HUES64 (cell line): ENCODE measurements at regions not wholly inside any gene's neighbourhood (a gene's known extent, or its start where the extent isn't known, plus 50 kb on each side); places are given as distances from the start of the nearest gene placed in this dataset.

ENCODE experiments used
- H3K27ac ChIP-seq: 2 replicates; pipeline ENCODE4 v1.7.0; 2013; ENCODE audit warnings: low read depth, low read length, inconsistent platforms
- H3K27me3 ChIP-seq: 2 replicates; pipeline ENCODE4 v1.6.1; 2013; ENCODE audit warnings: mild to moderate bottlenecking, low read length; ENCODE audit not compliant: insufficient read depth
- H3K36me3 ChIP-seq: 2 replicates; pipeline ENCODE4 v1.6.1; 2013; ENCODE audit warnings: mild to moderate bottlenecking, low read length; ENCODE audit not compliant: insufficient read depth
- H3K4me1 ChIP-seq: 2 replicates; pipeline ENCODE4 v1.6.1; 2013; ENCODE audit warnings: mild to moderate bottlenecking, low read length, moderate library complexity; ENCODE audit not compliant: insufficient read depth
- H3K4me3 ChIP-seq: 2 replicates; pipeline ENCODE4 v1.5.1; 2013; ENCODE audit warnings: mild to moderate bottlenecking, low read length, moderate library complexity
- H3K9ac ChIP-seq: 2 replicates; pipeline ENCODE4 v1.6.1; 2013; ENCODE audit warnings: mild to moderate bottlenecking, low read depth, low read length
- H3K9me3 ChIP-seq: 2 replicates; pipeline ENCODE4 v1.6.1; 2013; ENCODE audit warnings: low read depth, low read length; ENCODE audit not compliant: insufficient read depth
- WGBS: fragments of 150-250, 120-280 bp; methylation state at CpG from one replicate; pipeline ENCODE4 v1.1.7; 2013; ENCODE audit warnings: missing lambda C conversion rate; 5-methylcytosine and 5-hydroxymethylcytosine counted together

- H3K27me3 ChIP-seq, result no peaks in the 10 kb centered on the region; the same call in 1 of the 2 replicates
- H3K4me1 ChIP-seq, result peaks cover 18% of the 10 kb centered on the region
- 67% methylated on average over 2 of the region's 2 CpGs for WGBS
- H3K27ac ChIP-seq, result no peak overlapping the region
- no peak overlapping the region for H3K9ac ChIP-seq
- no peak overlapping the region for H3K4me3 ChIP-seq
- no peaks in the 10 kb centered on the region for H3K9me3 ChIP-seq
- H3K36me3 ChIP-seq, result no peaks in the 10 kb centered on the region
Measured at GRCh38 chr4:151911970-151912369, 151.2 kb upstream of the GATB start.

DNA sequence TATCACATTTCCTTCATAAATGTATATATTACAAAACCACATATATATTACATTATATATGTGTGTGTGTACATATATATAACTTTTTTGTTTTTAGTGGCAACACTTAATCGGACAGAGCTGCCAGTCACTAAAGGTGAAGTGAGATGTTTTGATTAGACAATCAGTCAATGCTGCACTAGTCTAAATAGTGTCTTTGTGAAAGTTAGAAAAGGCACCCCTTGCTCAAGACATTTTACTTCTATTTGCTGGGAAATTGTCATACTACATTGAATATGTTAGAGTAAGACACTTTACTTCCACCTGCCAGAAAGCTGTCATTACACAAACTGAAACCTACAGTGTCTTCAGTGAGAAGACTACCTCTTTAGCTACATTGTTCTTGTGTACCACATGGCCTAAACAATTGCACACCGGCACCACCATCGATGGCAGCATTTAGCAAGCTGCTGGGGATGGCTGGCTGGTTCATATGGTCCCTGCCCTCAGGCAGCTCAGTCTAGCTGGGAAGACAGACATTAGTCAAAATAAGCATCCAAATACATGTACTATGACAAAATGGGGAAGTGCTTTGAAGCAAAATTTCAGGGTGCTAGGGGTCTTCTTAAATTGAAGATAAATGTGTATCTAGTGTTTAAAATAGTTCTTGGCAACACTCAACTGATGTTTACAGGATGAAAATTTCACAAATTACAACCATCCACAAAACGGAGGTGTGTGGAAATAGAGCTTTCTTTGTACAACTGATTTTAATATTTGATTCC lies 148.1 kb upstream of the GATB start:
- Histone ChIP-seq H3K27ac (no peak overlapping the region), H3K9ac (no peak overlapping the region), H3K36me3 (no peaks in the 10 kb centered on the region), H3K27me3 (no peaks in the 10 kb centered on the region; the same call in 1 of the 2 replicates), H3K9me3 (no peaks in the 10 kb centered on the region), H3K4me1 (peaks cover 16% of the 10 kb centered on the region; the same call in 1 of the 2 replicates), H3K4me3 (no peak overlapping the region)
- WGBS, result 90% methylated on average over 4 of the region's 4 CpGs

DNA sequence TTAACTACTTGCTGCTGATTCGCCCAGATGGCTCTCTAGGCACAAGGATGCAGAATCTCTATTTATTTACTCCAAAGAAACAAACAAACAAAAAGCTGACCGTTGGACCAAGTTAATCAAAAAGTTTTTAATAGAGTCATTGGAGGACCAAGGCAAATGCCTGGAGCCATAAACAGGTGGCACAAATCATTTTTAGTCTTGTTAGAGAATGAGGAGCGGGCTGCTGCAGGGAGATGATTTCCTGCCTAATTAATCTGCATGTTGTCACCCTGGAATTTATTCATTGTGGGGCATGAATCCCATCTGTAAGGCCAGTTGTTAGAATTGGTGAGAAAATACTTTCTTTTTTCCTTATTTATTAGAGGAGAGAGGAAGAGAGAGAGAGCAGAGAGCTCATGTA lies 147.4 kb upstream of the GATB start:
- H3K9ac ChIP-seq, result no peak overlapping the region
- no peak overlapping the region for H3K27ac ChIP-seq
- H3K9me3 ChIP-seq, result no peaks in the 10 kb centered on the region
- WGBS, result 72% methylated on average over 3 of the region's 3 CpGs
- H3K4me3 ChIP-seq, result no peak overlapping the region
- peaks cover 16% of the 10 kb centered on the region; the same call in 1 of the 2 replicates for H3K4me1 ChIP-seq
- H3K36me3 ChIP-seq, result no peaks in the 10 kb centered on the region
- H3K27me3 ChIP-seq, result no peaks in the 10 kb centered on the region; the same call in 1 of the 2 replicates

- whole genome bisulfite sequencing, result 81% methylated on average over 4 of the region's 4 CpGs
Measured at GRCh38 chr4:151906438-151906837, 145.6 kb upstream of the GATB start.

GRCh38 chr4:151905197-151905596 lies 144.4 kb upstream of the GATB start:
- H3K4me3 ChIP-seq, result no peak overlapping the region
- H3K9ac ChIP-seq, result no peak overlapping the region
- H3K36me3 ChIP-seq, result no peaks in the 10 kb centered on the region
- no peaks in the 10 kb centered on the region for H3K27me3 ChIP-seq
- H3K4me1 ChIP-seq, result peaks cover 4% of the 10 kb centered on the region; the same call in 1 of the 2 replicates
- no peaks in the 10 kb centered on the region for H3K9me3 ChIP-seq
- H3K27ac ChIP-seq, result no peak overlapping the region
- WGBS, result 94% methylated on average over 1 of the region's 1 CpG

More at GRCh38 chr4:151906438-151906837, 145.6 kb upstream of the GATB start:
- Histone ChIP-seq H3K36me3 (no peaks in the 10 kb centered on the region), H3K9ac (no peak overlapping the region), H3K4me3 (no peak overlapping the region), H3K27me3 (no peaks in the 10 kb centered on the region; the same call in 1 of the 2 replicates), H3K4me1 (peaks cover 5% of the 10 kb centered on the region; the same call in 1 of the 2 replicates), H3K27ac (no peak overlapping the region), H3K9me3 (no peaks in the 10 kb centered on the region)

- no peaks in the 10 kb centered on the region for H3K9me3 ChIP-seq
- no peak overlapping the region for H3K27ac ChIP-seq
- H3K9ac ChIP-seq, result no peak overlapping the region
- H3K27me3 ChIP-seq, result no peaks in the 10 kb centered on the region
- no peaks in the 10 kb centered on the region for H3K36me3 ChIP-seq
- H3K4me1 ChIP-seq, result no peaks in the 10 kb centered on the region; the same call in 1 of the 2 replicates
- no peak overlapping the region for H3K4me3 ChIP-seq
Measured at GRCh38 chr4:151901631-151902030, 140.8 kb upstream of the GATB start.

DNA sequence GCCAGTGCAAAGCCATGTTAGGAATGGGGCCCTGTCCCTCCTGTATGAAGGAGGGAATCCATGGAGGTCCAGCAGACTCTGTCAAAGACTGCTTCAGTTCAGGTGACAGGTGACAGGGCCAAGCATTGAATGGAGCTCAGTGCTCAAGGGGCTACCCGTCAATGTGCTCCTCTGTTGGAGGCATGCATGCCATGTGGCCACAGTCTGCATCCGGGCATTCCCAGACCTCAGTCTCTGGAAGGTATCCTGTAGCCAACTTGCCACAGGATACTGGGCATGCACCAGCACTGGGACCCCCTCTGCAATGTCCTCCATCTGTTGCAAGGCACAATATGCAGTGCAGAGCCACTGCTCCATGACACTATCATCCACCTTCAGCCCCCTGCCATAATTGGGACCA lies 136.1 kb upstream of the GATB start:
- H3K9ac ChIP-seq, result no peak overlapping the region
- H3K4me3 ChIP-seq, result no peak overlapping the region
- H3K27me3 ChIP-seq, result no peaks in the 10 kb centered on the region
- 92% methylated on average over 2 of the region's 2 CpGs for WGBS
- H3K9me3 ChIP-seq, result no peaks in the 10 kb centered on the region
- no peaks in the 10 kb centered on the region for H3K36me3 ChIP-seq
- no peaks in the 10 kb centered on the region for H3K4me1 ChIP-seq
- no peak overlapping the region for H3K27ac ChIP-seq

- H3K36me3 ChIP-seq, result no peaks in the 10 kb centered on the region
- no peak overlapping the region for H3K9ac ChIP-seq
- 95% methylated on average over 3 of the region's 3 CpGs for WGBS
- no peak overlapping the region for H3K27ac ChIP-seq
- no peaks in the 10 kb centered on the region for H3K4me1 ChIP-seq
- no peaks in the 10 kb centered on the region for H3K27me3 ChIP-seq
- H3K4me3 ChIP-seq, result no peak overlapping the region
- H3K9me3 ChIP-seq, result no peaks in the 10 kb centered on the region
Measured at GRCh38 chr4:151895671-151896070, 134.9 kb upstream of the GATB start.

DNA sequence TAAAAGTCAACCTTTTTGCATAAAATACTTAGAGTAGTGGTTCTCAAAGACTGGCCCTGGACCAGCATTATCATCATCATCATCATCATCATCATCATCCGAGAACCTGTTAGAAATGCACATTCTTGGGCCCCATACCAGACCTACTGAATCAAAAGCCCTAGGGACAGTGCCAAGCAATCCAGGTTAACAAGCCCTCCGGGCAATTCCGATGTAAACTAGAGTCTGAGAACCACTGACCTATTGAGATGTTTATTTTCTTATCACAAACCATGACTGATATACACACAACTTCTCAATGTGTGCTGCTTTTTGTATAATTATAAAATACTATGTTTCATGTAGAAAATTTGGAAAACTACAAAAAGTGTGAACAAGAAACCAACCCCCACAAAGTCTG lies 133.4 kb upstream of the GATB start:
- Histone ChIP-seq H3K9ac (no peak overlapping the region), H3K27me3 (no peaks in the 10 kb centered on the region), H3K27ac (no peak overlapping the region), H3K4me3 (no peak overlapping the region), H3K36me3 (no peaks in the 10 kb centered on the region), H3K4me1 (no peaks in the 10 kb centered on the region), H3K9me3 (no peaks in the 10 kb centered on the region)
- WGBS, result 94% methylated on average over 3 of the region's 3 CpGs

- no peaks in the 10 kb centered on the region for H3K36me3 ChIP-seq
- WGBS, result 93% methylated on average over 6 of the region's 6 CpGs
- H3K9me3 ChIP-seq, result no peaks in the 10 kb centered on the region
- H3K27me3 ChIP-seq, result no peaks in the 10 kb centered on the region
- no peak overlapping the region for H3K4me3 ChIP-seq
- H3K4me1 ChIP-seq, result peaks cover 6% of the 10 kb centered on the region
- no peak overlapping the region for H3K27ac ChIP-seq
- no peak overlapping the region for H3K9ac ChIP-seq
Measured at GRCh38 chr4:151888367-151888866, 127.6 kb upstream of the GATB start.

DNA sequence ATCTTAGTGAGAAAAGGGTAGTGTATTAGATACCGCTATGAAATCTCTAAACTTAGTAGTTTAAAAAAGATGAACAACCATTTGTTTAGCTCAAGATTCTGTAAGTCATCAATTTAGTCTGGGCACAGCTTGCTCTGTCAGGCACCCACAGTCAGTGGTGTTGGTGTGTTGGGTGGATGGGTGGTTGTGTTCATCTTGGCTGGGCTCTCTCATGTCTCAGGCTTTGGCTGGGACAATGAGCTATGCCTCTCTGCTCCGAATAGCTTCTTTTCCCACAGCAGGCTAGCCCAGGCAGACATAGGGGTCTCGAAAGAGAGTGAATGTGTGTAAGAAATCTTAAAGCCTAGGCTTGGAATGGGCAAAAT lies 127.0 kb upstream of the GATB start:
- peaks cover 6% of the 10 kb centered on the region for H3K4me1 ChIP-seq
- no peak overlapping the region for H3K4me3 ChIP-seq
- H3K9me3 ChIP-seq, result no peaks in the 10 kb centered on the region
- WGBS, result 100% methylated on average over 3 of the region's 3 CpGs
- no peak overlapping the region for H3K27ac ChIP-seq
- no peaks in the 10 kb centered on the region for H3K27me3 ChIP-seq
- H3K36me3 ChIP-seq, result no peaks in the 10 kb centered on the region
- H3K9ac ChIP-seq, result no peak overlapping the region
